ENCODE measurements at regions not wholly inside any gene's neighbourhood (a gene's known extent, or its start where the extent isn't known, plus 50 kb on each side); places are given as distances from the start of the nearest gene placed in this dataset.

GRCh38 chr1:219805191-219805590 lies 123.2 kb downstream of the SLC30A10 start:
- no peak for TF ChIP-seq EZH2 (IDR thresholded peaks at IDR 0.05; ENCODE audit: low read length)
- TF ChIP-seq CTCF (optimal IDR thresholded peaks at IDR 0.05 in 1 of 3, IDR thresholded peaks at IDR 0.05 in 1 of 3, conservative IDR thresholded peaks at IDR 0.05 in 1 of 3; ENCODE audit: extremely low read depth in 1 of 3, insufficient read depth in 2 of 3, low read length in 3 of 3), result peak in 1 of 3 experiments; percentile 9
